ENCODE measurements at regions not wholly inside any gene's neighbourhood (a gene's known extent, or its start where the extent isn't known, plus 50 kb on each side); places are given as distances from the start of the nearest gene placed in this dataset.
"Not testable (repeated sequence)": the region's sequence is repeated elsewhere in the genome, so short reads cannot be mapped to it uniquely, and the experiment has no call there.

DNA sequence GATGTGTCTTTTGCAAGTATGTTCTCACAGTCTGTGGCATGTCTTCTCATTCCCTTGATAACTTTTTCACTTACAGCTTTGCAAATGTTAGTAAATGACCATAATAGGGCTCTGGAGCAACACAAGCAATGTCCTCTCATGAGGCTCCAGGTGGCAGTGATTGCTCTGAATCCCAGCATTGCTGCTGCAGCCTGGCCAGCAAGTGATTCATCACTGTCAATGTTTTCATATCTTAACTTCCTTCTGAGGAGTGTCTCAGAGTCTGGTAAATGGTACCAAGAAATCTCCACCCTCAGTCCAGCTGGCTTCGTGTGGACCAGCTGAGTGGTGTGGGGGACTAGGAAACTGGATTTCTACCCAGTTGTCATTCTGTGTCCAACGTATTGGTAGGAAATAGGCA, 139.6 kb downstream of the MYLK4 start:
- no peak for DNase-seq

DNA sequence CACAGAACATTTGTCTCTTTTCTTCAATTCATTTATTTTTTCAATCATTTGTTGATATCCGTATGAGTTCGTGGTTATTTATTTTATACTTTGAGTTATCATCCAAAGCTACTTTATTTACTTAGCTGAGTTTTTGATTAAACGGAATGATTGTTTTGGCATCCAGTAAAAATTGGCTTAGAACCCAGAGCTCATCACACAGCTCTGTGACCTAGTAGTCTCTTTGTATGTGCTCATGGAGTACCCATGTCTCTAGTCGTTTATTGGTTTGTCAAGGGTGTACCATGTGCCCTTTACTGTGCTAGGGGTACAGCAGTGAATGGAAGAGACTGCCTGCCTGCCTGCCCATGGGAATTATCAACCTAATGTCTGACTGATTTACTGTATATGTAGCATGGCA, 142.2 kb downstream of the MYLK4 start:
- no peak for DNase-seq

DNA sequence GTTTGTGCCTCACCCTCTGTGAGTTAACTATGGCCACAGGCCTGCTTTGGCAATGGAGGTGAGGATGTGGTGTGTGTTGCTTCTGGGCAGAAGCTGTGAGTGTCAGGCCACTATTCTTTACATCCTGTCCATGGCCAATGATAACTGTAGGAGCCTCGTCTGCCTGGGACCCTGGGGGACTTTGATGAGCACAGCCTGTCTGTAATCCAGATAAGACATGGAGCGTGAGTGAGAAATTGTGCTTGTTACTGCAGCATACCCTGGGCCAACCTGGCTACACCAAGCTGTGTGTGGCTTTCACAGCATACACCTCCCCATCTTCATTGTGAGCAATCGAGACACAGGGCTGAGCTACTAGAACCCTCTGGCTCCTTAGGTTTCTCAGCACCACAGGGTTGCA, 150.4 kb downstream of the MYLK4 start:
- no peak for DNase-seq

DNA sequence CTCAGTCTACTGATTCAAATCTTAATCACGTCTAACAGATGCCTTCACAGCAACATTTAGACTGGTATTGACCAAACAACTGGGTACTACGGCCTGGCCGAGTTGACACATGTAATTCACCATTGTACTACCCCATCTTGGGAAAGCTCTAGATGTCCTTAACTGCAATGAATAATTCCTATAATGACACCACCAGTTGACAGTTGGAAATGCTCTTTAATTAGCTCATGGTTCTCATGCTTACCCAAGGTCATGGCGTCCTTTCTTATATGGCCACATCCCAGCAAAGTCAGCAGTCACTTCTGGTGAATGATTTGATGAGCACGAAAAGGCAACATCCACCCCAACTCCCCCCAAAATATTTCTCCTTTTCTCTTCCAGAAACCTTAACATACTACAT, 150.9 kb downstream of the MYLK4 start:
- DNase-seq: no peak

DNA sequence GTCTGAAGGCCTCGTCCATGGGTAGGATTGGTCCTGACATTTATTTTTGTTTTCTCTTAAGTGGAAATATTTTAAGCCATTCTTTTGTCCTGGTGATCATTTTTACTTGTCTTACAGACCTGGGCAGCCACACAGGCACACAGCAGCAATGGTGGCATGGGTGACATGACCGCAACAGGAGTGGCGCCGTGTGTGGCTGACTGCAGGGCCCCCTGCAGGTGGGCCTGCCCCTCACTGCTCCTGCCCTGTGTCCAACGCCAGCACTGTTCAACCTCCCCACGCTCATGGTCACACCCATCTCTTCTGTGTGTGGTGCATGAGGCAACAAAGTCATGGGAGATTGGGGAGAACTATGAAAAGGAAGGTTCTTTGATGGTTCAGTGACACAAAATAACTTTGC, 151.9 kb downstream of the MYLK4 start:
- no peak for DNase-seq

DNA sequence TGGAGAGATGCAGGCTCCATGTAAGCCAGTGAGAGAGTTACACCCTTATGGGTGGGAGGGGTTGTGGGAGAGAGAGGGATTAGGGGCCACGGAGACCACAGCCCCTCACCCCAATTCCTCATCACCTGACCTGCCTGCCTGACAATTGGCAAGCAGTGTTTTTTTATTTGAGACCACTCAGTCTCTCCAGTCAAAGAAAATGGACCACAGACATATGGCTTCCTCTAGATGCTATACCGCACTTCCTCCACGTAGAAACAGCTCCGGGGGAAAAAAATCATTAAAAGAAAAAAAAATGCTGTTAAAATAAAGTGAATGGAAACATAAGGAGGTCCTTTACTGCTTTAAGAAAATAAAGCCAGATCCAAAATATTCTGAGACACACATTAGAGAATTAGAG, 152.7 kb downstream of the MYLK4 start:
- no peak for DNase-seq

DNA sequence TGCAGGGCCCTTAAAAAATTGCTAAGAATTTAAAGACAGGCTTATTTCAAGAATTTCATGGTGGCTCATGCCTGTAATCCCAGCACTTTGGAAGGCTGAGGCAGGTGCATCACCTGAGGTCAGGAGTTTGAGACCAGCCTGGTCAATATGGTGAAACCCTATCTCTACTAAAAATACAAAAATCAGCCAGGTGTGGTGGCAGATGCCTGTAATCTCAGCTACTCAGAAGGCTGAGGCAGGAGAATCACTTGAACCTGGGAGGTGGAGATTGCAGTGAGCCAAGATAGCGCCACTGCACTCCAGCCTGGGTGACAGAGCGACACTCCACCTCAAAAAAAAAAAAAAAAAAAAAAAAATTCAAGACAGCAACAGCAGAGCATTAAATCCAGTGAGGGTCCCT, 153.3 kb downstream of the MYLK4 start:
- not testable (repeated sequence) for DNase-seq

DNA sequence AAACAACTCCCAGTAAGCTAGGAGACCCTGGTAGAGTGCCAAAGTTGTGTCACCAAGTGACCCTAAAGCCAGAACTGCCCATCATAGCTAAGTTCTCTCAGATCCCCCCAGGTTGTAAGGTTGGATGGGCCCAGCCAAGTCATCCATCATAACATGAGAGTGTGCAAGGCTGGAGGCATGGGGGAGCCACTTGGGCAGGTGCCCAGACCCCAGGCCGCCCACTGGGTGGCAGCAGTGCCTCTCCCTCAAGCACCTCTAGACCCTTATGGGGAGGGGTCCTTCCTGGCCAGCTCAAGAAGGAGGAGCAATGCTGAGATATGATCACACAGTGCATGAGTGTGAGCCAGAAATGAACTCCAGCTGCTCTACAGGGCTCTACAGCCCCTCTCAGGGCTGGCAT, 154.5 kb downstream of the MYLK4 start:
- DNase-seq: no peak

DNA sequence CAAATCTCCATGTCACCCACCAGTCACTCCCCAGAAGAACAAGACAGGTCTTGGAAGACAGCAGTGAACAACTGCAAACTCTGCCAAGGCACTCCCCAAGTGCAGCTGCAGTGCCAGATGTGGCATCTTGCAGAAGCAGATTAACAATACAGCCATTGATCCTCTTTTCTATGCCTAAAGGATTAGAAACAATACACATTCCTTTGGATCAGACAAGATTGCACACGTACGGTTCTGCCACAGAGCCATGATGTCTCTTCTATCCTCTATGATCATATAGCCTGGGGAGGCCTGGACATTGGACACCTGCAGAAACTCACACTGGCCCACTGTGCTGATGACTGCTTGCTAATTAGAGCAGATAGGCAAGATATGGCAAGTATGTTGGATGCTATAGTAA, 155.9 kb downstream of the MYLK4 start:
- DNase-seq: no peak

DNA sequence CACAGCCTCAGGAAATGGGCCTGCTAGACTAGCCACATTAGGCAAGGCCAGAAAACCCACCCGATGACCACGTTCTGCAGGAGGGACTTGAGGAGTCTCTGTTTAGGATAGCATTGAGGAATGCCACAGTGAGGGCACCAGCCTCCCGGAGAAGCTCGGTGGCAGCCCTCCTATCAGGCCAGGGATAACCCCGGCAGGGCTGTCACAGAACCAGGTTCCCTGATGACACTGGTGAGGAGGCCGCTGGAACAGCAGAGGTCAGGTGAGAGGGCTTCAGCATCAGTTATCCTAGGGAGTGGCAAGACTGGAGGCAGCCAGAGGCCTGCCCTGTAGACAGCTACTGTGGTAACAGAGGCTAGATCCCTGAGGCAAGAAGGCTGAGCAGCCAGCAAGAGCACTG, 157.6 kb downstream of the MYLK4 start:
- no peak for DNase-seq

DNA sequence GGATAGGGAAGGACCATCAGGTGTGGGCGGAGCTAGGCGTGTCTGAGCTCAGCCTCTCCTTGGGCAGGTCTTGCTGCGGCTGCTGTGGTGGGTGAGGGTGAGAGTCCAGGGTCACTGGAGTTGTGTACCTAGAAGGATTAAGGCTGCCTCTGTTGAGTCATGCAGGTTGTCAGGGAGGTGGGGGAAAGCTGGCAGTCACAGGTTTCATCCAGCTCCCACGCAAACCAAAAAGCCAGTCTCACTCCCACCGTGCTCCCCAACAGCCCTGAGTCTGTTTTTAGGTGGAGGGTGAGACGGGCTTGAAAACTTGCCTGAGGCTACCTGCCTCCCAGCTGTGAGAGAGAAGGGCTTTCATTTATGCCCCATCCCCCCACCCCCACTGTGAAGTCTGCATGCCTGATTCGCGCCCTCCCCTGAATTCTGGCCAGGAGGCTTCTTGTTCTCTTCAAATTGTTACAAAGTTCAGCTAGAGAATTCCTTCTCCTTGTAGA, 161.5 kb downstream of the MYLK4 start:
- DNase-seq: no peak

DNA sequence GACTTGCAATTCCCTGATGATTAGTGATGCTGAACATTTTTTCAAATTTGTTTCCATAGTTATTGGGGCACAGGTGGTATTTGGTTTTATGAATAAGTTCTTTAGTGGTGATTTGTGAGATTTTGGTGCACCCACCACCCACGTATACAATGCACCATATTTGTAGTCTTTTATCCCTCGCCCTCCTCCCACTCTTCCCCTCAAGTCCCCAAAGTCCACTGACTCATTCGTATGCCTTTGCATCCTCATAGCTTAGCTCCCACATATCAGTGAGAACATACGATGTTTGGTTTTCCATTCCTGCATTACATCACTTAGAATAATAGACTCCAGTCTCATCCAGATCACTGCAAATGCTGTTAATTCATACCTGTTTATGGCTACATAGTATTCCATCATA, 167.3 kb downstream of the MYLK4 start:
- no peak for DNase-seq

DNA sequence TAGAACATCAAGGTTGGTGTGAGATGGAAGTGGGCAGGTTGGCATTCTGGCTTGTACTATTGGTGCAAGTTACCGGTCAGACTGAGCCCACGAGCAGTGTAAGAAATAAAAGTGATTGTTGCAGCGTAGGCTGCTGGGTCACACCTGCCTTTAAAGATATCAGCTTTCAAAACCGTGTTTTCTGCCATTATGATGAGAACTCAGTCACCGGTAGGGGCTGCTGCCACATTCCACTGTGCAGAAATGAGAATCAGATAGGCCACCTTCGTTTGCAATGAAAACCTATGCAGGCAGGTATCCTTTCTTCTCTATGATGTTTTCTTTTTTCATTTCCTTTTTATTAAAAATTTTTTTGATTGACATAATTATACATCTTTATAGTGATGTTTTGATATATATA, 168.5 kb downstream of the MYLK4 start:
- no peak for DNase-seq

DNA sequence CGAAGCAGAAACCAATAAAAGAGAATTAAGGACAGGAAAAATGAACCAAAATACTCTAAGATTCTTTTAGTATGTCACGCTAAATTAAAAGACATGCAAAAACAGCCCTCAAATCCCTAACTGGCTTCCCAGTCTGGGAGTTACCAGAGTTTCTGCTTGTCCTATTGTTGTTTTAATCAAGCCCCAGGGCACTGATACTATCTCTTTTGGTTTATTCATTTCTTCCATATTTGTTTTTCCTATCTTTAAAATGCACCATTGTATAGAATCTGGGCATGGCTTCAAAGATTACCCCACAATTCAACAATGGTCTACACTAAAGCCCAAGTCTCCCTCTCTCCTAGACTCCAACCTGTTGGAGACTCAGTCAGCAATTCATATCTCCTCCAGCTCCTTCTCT, 169.1 kb downstream of the MYLK4 start:
- no peak for DNase-seq

DNA sequence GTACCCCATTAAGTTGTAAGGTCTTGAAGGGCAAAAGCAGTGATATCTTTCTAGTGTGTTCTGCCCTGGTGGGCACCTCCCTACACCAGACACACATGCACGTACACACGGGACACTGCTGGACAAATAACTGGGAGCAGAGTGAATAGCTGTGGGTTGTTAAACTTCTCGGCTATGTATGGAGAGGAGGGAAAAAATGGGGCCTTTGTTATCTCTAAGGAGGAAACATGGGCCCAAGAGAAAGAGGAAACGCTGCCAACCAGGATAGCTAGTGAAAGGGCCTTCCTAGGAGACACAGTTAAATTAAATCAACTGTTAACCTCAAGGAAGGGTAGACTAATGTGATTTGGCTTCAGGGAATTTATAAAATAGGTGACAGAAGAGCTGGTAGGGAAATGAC, 169.7 kb downstream of the MYLK4 start:
- no peak for DNase-seq

DNA sequence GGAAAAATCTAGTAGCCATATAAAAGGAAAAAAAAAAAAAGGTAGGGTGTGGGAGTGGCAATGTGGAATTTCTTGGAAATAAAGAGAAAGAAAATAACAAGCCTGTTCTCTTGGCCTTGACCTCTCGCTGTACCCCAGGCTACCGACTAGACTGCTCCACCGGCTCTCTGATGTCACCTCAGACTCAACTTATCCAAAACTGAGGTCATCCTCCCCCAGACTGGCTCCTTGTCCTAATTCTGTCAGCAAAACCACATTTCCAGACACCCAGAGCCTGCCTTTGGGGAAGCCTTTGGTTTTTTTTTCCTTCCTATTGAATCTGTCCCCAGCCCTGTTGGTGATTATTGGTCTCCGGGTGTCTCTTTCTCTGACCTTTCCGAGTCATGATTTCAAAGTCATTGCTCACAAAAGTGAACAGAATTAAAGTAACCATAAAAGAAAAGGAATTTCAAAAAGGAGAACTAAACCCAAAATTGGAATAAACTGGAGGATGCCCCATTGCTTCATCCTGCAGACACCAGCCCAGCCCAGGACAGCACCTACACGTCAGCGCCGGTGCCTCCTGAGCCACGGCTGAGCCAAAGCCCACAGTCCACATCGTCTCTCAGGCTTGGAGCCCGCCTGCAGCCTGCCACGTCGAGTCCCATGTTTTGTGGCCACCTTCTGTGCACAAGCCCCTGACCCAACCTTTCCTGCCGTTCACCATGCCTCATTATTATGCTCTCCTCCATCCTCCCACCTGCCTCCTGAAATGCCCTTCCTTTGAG, 170.7 kb downstream of the MYLK4 start:
- no peak for DNase-seq

DNA sequence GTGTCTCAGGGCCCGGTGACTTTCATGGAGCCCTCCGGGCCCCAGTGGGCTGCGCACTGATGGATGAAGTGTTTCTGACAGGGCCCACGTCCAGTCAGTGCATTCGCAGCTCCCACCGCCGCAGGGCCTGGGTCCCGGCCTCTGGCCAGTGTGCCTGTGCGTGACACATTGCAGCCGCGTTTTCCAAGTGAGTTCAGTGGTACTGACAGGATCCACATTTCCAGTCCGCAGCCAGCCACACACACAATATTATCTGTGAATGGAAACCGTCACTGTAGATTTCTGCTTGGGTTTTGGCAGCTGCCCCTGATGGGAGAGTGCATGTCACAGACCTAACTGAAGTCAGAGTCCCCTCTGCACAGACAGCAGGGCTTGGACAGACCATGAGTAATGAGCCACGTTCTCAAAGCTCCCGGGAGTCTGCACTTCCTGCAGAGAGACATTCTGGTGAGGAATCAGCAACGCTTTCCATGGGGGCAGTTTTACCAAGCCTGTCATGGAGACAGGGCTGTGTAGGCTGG, 171.4 kb downstream of the MYLK4 start:
- no peak for DNase-seq

DNA sequence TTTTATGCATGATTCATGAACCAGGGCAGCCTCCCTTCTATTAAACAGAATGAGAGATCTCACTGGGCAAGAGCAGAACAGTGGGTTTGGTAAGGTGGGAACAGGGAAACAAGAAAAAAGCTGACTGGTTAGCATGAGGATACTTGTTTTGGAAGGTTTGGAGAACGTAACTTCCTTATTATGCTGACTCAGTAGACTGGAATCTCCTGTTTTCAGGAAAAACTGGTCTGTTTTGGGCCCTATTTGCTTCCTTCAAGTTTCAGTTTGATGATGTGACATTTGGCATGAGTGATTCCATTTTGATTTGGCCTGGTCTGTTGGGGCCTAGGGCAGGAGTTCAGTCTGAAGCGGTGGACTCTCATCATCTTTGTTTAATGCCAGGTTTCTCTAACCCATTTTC, 172.0 kb downstream of the MYLK4 start:
- no peak for DNase-seq

DNA sequence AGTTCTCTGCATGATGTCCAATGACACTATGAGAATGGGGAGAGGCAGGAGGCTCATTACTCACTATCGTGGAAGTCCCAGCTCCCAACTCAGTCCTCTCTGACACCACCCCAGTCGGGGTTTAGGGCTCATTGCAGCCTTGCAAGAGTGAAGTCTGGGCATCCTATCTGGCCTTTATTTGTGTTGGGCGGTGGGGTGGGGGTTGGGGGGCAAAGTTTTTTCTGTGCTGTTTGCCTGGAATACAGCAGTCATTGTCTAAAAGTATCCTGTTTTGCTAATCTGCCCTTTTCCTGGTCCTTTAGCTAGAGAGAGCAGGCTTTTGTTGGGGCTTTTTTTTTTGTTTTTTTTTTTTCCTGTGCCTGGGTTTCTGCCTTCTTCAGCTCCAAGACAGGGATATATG, 174.2 kb downstream of the MYLK4 start:
- DNase-seq: no peak

DNA sequence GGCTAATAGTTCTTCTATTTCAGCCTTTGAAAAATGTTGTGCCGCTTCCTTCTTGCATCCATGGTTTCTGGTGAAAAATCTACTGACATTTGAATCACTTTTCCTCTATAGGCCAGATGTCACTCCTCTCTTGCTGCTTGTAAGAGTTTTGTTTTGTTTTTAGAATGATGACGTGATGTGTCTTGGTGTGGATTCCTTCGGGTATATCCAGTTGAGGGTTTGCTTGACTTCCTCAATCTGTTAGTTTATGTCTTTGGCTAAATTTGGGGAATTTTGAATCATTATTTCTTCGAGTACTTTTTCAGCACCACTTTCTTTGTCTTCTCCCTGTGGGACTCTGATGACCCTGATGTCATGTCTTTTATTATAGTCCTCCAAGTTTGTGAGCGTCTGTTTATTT, 175.5 kb downstream of the MYLK4 start:
- DNase-seq: no peak

DNA sequence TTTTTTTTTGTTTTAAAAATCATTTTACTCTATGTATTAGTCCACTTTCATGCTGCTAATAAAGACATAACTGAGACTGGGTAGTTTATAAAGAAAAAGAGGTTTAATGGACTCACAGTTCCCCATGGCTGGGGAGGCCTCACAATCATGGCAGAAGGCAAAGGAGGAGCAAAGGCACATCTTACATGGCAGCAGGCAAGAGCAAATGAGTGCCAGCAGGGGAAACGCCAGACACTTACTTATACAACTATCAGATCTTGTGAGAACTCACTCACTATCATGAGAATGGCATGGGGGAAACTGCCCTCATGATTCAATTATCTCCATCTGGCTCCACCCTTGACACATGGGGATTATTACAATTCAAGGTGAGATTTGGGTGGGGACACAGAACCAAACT, 181.3 kb downstream of the MYLK4 start:
- not testable (repeated sequence) for DNase-seq

DNA sequence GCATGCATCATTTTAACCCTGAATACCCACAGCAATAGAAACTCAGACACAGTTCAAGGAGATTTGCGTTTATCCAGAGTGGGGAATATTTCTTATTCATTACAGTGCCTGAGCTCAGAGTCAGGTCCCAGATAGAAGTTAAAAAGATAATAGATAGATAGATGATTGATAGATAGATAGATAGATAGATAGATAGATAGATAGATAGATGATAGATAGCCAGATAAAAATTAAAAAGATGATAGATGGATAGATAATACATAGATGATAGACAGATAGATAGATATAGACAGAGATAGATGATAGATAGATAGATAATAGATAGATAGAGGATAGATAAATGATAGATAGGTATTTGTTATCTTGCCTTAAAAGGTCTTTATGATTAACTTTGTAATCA, 184.7 kb downstream of the MYLK4 start:
- DNase-seq: no peak

DNA sequence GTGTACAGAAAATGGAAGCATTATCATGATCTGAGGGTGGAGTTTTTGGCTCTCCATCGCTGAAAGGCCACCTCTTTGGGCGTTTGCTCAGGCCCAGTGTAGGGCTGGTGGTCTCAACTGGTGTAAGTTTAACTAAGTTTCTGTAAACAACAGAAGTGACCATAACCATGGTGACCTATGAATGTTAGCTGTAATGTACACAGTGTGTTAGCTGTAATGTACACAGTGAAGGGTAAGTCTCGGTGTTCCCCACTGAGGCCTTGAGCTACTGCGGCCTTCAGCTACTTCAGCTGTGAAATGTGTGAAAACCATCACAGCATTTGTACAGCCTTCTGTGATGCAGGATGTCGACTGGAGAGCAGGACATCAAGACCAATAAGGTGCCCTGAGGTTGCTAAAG, 185.2 kb downstream of the MYLK4 start:
- no peak for DNase-seq

DNA sequence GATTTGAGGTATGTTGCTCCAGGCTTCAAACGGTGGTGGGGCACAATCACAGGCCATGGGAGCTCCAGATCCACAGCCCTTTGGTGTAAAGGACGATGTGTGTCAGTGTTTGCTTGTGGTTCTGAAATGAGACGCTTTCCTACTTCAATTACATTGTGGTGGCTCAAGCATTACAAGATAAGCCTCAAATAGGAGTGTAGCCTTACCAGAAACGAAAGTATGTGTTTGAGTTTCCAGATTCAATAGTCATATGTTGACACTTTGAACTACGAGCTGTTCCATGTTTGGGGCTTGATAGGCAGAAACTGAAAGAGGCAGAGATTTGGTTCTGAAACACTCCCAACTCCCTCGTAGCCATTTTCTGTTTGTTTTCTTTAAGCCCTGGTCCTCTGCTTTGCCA, 187.1 kb downstream of the MYLK4 start:
- DNase-seq: no peak

Measured in DMS153 (cell line).